ENCODE measurements at regions not wholly inside any gene's neighbourhood (a gene's known extent, or its start where the extent isn't known, plus 50 kb on each side); places are given as distances from the start of the nearest gene placed in this dataset.

DNA sequence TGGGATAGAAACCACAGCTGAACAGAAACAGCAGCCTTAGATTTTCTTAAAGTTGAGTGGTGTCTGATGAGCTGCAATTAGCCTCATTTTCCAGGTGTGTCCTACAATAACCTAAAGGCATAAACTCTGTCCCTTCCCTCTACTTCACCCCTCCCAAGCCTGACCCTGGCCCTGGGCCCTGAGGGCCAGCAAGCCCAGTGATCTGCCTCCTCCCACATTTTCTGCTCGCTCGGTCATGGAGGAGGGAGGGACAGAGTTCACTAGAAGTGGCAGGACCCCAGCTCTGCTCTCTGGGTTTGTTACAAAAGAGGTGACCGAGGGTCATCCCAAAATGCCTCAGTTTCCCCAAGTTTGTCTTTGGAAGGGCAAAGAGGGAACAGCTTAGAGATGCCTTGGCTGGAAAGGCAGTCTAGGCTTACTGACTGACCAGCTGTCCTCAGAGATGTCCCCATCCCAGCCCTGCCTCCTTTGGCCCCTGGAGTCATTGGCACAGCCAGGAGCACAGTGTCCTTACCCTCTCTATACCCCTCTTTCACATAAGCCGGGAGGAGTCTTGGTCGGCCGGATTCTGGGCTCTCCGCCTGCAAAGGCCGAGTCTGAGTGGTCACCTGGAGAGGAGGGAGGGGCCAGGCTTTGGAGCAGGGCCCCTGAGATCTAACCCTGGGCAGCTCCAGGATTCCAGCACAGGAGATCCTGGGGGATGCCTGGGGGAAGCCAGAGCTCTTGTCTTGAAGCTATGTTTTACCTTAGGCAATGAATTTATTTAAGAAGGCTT is 172.7 kb downstream of the PTPRU start:
- no peak for FAIRE-seq

More for the DNA sequence above, 172.7 kb downstream of the PTPRU start:
- Histone ChIP-seq H3K27me3 (replicated peaks in 1 of 2; ENCODE audit: control insufficient read depth in 2 of 2, insufficient read depth in 2 of 2, low read length in 1 of 2) (no peaks in the 10 kb centered on the region; a peak in 2 of 4 replicates), H3K27ac (ENCODE audit: control insufficient read depth, insufficient read depth) (no peak overlapping the region), H3K9me3 (replicated peaks; ENCODE audit: control insufficient read depth, insufficient read depth, low read length) (no peaks in the 10 kb centered on the region), H2AFZ (ENCODE audit: control insufficient read depth, low read depth, low read length) (no peak overlapping the region), H3K9ac (ENCODE audit: control insufficient read depth, insufficient read depth, low read length) (no peak overlapping the region), H3K4me2 (ENCODE audit: control insufficient read depth, insufficient read depth) (no peak overlapping the region), H3K4me3 (no peak overlapping the region), H3K4me1 (ENCODE audit: control insufficient read depth, insufficient read depth, low read length) (no peaks in the 10 kb centered on the region), H3K36me3 (ENCODE audit: control insufficient read depth in 2 of 2, insufficient read depth in 2 of 2, low read length in 1 of 2) (no peaks in the 10 kb centered on the region), H4K20me1 (ENCODE audit: control insufficient read depth, insufficient read depth) (no peaks in the 10 kb centered on the region), H3K79me2 (ENCODE audit: control insufficient read depth, insufficient read depth, low read length) (no peaks in the 10 kb centered on the region)
- POLR2A ChIA-PET, result no interaction called here
- intact Hi-C loops (cut with micrococcal nuclease; ENCODE audit: unreplicated experiment), result no loop called here
- DNase-seq (ENCODE audit: low read depth, low spot score), result no peak
- in situ Hi-C loops (cut with MboI), result no loop called here
- BruUV-seq (replicated peaks), result no TSS peak
- ATAC-seq, result no peak
- WGBS (ENCODE audit: insufficient coverage, insufficient replicate concordance, low lambda C conversion rate, missing lambda C conversion rate), result 24% methylated on average over 8 of the region's 8 CpGs
- CTCF ChIA-PET, result no interaction called here
- TF ChIP-seq EZH2 (IDR thresholded peaks at IDR 0.05; ENCODE audit: borderline replicate concordance, control insufficient read depth, low read depth, low read length) (no peak), POLR2A (IDR thresholded peaks at IDR 0.05; ENCODE audit: low read depth, low read length) (no peak), FOS (IDR thresholded peaks at IDR 0.05; ENCODE audit: borderline replicate concordance, extremely low read depth, insufficient read length) (no peak), ESRRA (IDR thresholded peaks at IDR 0.05; ENCODE audit: low read length) (no peak), SRF (IDR thresholded peaks at IDR 0.05; ENCODE audit: low read depth in 2 of 2, low read length in 2 of 2) (no peak), HDGF (IDR thresholded peaks at IDR 0.05) (no peak), CBX3 (IDR thresholded peaks at IDR 0.05; ENCODE audit: borderline replicate concordance, low read depth) (no peak), GATAD2B (conservative IDR thresholded peaks at IDR 0.05; ENCODE audit: low read depth) (no peak), ETV6 (conservative IDR thresholded peaks at IDR 0.05 in 1 of 2, IDR thresholded peaks at IDR 0.05 in 1 of 2; ENCODE audit: borderline replicate concordance in 1 of 2, low read depth in 1 of 2) (no peak), SP1 (IDR thresholded peaks at IDR 0.05; ENCODE audit: low read depth, low read length) (no peak), ZZZ3 (IDR thresholded peaks at IDR 0.05; ENCODE audit: control insufficient read depth, insufficient read length, low read depth) (no peak), MTA3 (IDR thresholded peaks at IDR 0.05; ENCODE audit: borderline replicate concordance, low read length) (no peak), TCF12 (IDR thresholded peaks at IDR 0.05; ENCODE audit: low read depth, low read length) (no peak), MEF2A (IDR thresholded peaks at IDR 0.05; ENCODE audit: insufficient read depth, low read depth, low read length) (no peak), ZNF217 (IDR thresholded peaks at IDR 0.05) (no peak), WRNIP1 (IDR thresholded peaks at IDR 0.05; ENCODE audit: borderline replicate concordance, low read depth, low read length) (no peak)
- TF ChIP-seq, protein P1, sequence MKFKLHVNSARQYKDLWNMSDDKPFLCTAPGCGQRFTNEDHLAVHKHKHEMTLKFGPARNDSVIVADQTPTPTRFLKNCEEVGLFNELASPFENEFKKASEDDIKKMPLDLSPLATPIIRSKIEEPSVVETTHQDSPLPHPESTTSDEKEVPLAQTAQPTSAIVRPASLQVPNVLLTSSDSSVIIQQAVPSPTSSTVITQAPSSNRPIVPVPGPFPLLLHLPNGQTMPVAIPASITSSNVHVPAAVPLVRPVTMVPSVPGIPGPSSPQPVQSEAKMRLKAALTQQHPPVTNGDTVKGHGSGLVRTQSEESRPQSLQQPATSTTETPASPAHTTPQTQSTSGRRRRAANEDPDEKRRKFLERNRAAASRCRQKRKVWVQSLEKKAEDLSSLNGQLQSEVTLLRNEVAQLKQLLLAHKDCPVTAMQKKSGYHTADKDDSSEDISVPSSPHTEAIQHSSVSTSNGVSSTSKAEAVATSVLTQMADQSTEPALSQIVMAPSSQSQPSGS (IDR thresholded peaks at IDR 0.05; ENCODE audit: low read length), result no peak
- TF ChIP-seq, protein P2, sequence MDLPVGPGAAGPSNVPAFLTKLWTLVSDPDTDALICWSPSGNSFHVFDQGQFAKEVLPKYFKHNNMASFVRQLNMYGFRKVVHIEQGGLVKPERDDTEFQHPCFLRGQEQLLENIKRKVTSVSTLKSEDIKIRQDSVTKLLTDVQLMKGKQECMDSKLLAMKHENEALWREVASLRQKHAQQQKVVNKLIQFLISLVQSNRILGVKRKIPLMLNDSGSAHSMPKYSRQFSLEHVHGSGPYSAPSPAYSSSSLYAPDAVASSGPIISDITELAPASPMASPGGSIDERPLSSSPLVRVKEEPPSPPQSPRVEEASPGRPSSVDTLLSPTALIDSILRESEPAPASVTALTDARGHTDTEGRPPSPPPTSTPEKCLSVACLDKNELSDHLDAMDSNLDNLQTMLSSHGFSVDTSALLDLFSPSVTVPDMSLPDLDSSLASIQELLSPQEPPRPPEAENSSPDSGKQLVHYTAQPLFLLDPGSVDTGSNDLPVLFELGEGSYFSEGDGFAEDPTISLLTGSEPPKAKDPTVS (IDR thresholded peaks at IDR 0.05; ENCODE audit: low read depth, low read length), result no peak
- TF ChIP-seq, protein P3, sequence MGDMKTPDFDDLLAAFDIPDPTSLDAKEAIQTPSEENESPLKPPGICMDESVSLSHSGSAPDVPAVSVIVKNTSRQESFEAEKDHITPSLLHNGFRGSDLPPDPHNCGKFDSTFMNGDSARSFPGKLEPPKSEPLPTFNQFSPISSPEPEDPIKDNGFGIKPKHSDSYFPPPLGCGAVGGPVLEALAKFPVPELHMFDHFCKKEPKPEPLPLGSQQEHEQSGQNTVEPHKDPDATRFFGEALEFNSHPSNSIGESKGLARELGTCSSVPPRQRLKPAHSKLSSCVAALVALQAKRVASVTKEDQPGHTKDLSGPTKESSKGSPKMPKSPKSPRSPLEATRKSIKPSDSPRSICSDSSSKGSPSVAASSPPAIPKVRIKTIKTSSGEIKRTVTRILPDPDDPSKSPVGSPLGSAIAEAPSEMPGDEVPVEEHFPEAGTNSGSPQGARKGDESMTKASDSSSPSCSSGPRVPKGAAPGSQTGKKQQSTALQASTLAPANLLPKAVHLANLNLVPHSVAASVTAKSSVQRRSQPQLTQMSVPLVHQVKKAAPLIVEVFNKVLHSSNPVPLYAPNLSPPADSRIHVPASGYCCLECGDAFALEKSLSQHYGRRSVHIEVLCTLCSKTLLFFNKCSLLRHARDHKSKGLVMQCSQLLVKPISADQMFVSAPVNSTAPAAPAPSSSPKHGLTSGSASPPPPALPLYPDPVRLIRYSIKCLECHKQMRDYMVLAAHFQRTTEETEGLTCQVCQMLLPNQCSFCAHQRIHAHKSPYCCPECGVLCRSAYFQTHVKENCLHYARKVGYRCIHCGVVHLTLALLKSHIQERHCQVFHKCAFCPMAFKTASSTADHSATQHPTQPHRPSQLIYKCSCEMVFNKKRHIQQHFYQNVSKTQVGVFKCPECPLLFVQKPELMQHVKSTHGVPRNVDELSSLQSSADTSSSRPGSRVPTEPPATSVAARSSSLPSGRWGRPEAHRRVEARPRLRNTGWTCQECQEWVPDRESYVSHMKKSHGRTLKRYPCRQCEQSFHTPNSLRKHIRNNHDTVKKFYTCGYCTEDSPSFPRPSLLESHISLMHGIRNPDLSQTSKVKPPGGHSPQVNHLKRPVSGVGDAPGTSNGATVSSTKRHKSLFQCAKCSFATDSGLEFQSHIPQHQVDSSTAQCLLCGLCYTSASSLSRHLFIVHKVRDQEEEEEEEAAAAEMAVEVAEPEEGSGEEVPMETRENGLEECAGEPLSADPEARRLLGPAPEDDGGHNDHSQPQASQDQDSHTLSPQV (IDR thresholded peaks at IDR 0.05), result no peak
- SMC1A ChIA-PET (ENCODE audit: uncharacterized antibody, unreplicated experiment), result interaction anchor here (0.6 kb wide), 1 partner anchor 66 kb away, joined by 3 read pairs; no protein-coding TSS in a partner anchor
- RAD21 ChIA-PET (ENCODE audit: unreplicated experiment), result no interaction called here
